Adrenal gland (tissue), 5 donors: ENCODE measurements at regions not wholly inside any gene's neighbourhood (a gene's known extent, or its start where the extent isn't known, plus 50 kb on each side); places are given as distances from the start of the nearest gene placed in this dataset.

Experiments used
- POLR2A ChIP-seq, 2 donors: fragments of 450-650 bp; IDR thresholded peaks; one replicate each; pipeline ENCODE4 v1.6.1; 2017; ENCODE audit warnings: antibody characterized with exemption in 2 of 2, mild to moderate bottlenecking in 2 of 2, moderate library complexity in 1 of 2
- TF ChIP-seq, protein P1 (sequence below), 6 experiments: fragments of 450-650 bp in 4 of 6; fragments of 200-600 bp in 2 of 6; sonication (generic) in 1 of 6; IDR thresholded peaks; 1 replicate in 5 of 6; 2 replicates in 1 of 6; pipeline versions ENCODE4 v1.5.1 to v1.8.0; 2016 to 2021; ENCODE audit warnings: antibody characterized with exemption in 6 of 6, mild to moderate bottlenecking in 2 of 6, moderate library complexity in 1 of 6
- donor health status: DM: no; HTN: no; CAD: no.

- TF ChIP-seq, protein P1, sequence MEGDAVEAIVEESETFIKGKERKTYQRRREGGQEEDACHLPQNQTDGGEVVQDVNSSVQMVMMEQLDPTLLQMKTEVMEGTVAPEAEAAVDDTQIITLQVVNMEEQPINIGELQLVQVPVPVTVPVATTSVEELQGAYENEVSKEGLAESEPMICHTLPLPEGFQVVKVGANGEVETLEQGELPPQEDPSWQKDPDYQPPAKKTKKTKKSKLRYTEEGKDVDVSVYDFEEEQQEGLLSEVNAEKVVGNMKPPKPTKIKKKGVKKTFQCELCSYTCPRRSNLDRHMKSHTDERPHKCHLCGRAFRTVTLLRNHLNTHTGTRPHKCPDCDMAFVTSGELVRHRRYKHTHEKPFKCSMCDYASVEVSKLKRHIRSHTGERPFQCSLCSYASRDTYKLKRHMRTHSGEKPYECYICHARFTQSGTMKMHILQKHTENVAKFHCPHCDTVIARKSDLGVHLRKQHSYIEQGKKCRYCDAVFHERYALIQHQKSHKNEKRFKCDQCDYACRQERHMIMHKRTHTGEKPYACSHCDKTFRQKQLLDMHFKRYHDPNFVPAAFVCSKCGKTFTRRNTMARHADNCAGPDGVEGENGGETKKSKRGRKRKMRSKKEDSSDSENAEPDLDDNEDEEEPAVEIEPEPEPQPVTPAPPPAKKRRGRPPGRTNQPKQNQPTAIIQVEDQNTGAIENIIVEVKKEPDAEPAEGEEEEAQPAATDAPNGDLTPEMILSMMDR (IDR thresholded peaks at IDR 0.05): no peak
- no peak for TF ChIP-seq POLR2A (IDR thresholded peaks at IDR 0.05)
Measured at GRCh38 chr6:159533568-159533967, 159.5 kb downstream of the SOD2 start.
